Sigmoid colon (tissue), 4 donors: ENCODE measurements at regions not wholly inside any gene's neighbourhood (a gene's known extent, or its start where the extent isn't known, plus 50 kb on each side); places are given as distances from the start of the nearest gene placed in this dataset.

Experiments
- POLR2A ChIP-seq, 2 donors: fragments of 450-650 bp; IDR thresholded peaks; one replicate each; pipeline ENCODE4 v1.6.1; 2016; ENCODE audit warnings: antibody characterized with exemption in 2 of 2, mild to moderate bottlenecking in 2 of 2, moderate library complexity in 2 of 2
- POLR2AphosphoS5 ChIP-seq, 4 donors: sonication (generic); formaldehyde crosslinking; IDR thresholded peaks; one replicate each; pipeline ENCODE4 v1.6.1; 2017; ENCODE audit warnings: antibody characterized with exemption in 4 of 4
- TF ChIP-seq, protein P1 (sequence below), 4 experiments: fragments of 450-650 bp in 3 of 4; fragments of 200-600 bp in 1 of 4; IDR thresholded peaks; one replicate each; pipeline ENCODE4 v1.5.1; 2016 to 2019; ENCODE audit warnings: antibody characterized with exemption in 4 of 4, mild to moderate bottlenecking in 3 of 4, moderate library complexity in 2 of 4

GRCh38 chr17:69646729-69647128, 232.2 kb downstream of the MAP2K6 start:
- TF ChIP-seq POLR2A (IDR thresholded peaks at IDR 0.05) (no peak), POLR2AphosphoS5 (IDR thresholded peaks at IDR 0.05) (no peak)
- TF ChIP-seq, protein P1, sequence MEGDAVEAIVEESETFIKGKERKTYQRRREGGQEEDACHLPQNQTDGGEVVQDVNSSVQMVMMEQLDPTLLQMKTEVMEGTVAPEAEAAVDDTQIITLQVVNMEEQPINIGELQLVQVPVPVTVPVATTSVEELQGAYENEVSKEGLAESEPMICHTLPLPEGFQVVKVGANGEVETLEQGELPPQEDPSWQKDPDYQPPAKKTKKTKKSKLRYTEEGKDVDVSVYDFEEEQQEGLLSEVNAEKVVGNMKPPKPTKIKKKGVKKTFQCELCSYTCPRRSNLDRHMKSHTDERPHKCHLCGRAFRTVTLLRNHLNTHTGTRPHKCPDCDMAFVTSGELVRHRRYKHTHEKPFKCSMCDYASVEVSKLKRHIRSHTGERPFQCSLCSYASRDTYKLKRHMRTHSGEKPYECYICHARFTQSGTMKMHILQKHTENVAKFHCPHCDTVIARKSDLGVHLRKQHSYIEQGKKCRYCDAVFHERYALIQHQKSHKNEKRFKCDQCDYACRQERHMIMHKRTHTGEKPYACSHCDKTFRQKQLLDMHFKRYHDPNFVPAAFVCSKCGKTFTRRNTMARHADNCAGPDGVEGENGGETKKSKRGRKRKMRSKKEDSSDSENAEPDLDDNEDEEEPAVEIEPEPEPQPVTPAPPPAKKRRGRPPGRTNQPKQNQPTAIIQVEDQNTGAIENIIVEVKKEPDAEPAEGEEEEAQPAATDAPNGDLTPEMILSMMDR (IDR thresholded peaks at IDR 0.05), result no peak
